ENCODE measurements at regions not wholly inside any gene's neighbourhood (a gene's known extent, or its start where the extent isn't known, plus 50 kb on each side); places are given as distances from the start of the nearest gene placed in this dataset.

DNA sequence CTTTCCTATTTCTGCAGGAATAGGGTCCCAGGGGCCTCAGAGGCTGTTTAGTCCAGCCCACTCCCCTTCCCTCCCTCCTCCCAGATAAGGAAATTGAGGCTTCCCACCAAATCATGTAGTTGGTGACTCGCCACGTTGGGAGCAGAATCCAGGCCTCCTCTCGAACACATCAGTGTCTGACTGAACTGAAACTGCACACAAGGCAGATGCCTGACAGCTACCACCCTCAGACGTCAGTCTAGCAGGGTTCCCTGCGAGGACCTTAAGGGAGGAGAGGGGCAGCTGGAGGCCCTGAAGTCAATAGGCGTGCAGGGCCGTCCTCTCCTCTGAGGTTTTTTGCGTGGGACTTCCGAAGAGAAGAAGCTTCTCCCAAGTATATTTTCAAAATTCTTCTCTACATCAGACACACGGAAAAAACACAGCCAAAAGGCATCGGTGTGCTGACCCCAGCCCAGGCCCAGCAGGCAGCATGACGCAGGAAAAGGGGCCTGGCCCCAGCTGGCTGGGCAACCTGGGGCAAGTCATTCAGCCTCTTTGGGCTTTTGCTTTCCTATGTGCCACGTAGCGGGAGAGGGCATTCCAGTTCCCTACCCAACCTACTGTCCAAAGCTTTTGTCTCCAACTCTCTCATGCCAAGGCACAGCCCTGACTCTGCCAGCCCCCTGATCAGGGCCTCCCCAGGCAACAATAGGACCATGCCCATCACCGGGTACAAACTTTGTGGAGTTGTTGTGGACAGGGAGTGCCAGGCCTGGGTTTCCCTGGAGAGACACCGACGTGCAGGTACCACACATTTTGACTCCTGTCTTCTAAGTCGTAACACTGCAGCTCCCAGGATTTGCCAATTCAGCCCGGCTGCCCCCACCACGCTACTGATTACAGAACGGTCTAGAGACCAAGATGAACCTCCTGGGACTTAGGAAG is 283.1 kb downstream of the XXYLT1 start:
- no peak for DNase-seq (ENCODE audit: low read depth in 1 of 2, low spot score in 1 of 2)

DNA sequence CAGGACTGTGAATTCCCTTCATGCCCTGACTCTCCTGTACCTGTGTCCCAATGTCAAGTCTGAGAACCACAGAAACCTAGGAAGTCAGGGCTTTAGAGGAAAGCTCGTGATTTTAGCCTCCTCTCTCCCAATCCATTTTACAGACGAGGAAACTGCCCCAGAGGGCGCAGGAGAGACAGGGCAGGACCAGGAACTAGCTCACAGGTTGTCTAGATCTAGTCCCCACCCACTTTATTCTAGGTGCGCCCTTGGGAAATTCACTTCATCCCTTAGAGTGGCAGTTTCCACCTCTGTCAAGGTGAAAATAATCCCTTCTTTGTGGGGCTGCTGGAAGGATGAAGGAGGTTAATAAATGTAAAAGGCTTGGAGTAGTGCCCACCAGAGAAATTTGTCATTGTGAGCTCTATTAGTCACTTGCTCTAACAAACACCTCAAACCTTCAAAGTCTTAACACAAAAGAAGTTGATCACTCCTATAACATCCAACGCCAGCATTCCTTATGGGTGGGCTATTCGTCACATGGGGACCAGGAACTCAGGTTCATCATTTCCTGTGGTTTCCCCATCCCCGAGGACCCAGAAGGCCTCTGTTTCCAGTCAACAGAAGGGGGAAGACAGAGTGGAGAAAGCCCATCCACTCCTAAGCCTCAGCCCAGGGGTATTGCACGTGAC is 282.3 kb downstream of the XXYLT1 start:
- no peak for DNase-seq (ENCODE audit: low read depth in 1 of 2, low spot score in 1 of 2)

DNA sequence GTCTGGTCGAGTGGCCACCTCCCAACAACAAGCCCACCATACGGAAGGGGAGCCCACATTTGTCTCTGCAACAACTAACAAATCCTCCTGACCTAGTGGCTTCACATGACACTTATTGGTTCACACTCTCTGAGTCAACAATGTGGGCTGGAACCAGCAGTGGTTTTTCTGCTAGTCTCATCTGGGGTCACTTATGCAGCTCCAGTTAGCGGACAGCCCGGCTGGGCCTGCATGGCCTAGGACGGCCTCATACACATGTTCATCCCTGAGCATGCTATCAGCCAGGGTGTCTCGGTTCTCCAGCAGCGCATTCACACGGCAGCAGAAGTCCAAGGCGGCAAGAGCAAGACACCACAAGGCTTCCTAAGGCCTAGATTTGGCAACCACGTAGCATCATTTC is 281.7 kb downstream of the XXYLT1 start:
- DNase-seq (ENCODE audit: low read depth in 1 of 2, low spot score in 1 of 2): no peak

DNA sequence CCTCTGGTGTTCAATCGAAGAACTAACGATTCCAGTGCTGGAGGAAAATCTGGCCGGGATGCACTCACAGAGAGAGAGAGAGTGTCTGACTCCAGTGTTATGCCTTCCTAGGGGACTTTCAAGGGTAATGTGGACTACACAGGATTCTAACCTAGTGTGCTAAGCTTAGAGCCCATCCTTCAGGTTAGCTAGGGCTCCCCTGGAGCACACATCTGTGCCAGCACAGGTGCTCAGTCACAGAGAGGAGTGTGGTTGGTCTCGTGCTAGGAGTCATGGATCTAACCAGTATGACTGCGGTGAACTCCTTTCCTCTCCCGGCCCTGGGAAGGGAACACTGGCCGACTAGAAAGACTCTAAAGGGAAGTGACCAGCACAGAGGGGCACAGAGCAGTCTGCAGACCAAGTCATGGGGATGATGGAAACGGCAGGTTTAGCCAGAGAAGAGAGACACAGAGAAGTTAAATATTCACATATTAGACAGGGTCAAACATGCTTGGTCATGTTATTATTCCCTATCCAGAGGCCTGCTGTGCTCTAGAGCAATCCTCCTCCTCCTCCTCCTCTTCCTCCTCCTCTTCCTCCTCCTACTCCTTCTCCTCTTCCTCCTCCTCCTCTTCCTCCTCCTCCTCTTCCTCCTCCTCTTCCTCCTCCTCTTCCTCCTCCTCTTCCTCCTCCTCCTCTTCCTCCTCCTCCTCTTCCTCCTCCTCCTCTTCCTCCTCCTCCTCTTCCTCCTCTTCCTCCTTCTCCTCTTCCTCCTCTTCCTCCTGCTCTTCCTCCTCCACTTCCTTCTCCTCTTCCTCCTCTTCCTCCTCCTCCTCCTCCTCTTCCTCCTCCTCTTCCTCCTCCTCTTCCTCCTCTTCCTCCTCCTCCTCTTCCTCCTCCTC is 280.3 kb downstream of the XXYLT1 start:
- DNase-seq (ENCODE audit: low read depth in 1 of 2, low spot score in 1 of 2): no peak

DNA sequence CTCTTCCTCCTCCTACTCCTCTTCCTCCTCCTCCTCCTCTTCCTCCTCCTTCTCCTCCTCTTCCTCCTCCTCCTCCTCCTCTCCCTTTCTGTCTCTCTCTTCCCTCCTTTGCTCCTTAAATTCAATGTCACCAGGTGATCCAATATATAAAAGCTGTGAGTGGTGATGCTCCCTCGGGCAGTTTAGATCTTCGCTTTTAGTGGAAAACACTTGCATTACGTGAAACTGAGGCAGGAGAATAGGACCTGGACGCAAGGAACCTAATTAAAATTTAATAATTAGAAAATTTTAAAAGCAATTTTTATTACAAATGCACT is 279.7 kb downstream of the XXYLT1 start:
- no peak for DNase-seq (ENCODE audit: low read depth in 1 of 2, low spot score in 1 of 2)

DNA sequence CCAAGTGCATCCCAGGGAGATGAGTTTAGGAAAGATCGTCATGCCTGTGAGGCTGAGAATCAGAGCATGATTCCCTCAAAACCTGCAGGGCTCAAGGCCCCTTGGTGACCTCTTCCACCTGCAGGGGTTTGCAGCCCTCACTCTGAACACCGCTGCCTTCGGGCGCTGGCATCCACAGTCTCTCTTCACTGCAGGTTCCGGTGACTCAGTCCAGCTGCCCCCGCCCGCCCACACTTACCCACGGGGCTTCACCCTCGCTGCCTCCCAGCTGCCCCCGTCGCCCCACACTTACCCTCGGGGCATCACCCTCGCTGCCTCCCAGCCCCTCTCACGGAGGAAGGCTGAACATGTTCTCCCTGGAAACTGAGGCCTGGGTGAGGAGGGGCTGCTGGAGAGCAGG is 277.1 kb downstream of the XXYLT1 start:
- DNase-seq (ENCODE audit: low read depth in 1 of 2, low spot score in 1 of 2): no peak

DNA sequence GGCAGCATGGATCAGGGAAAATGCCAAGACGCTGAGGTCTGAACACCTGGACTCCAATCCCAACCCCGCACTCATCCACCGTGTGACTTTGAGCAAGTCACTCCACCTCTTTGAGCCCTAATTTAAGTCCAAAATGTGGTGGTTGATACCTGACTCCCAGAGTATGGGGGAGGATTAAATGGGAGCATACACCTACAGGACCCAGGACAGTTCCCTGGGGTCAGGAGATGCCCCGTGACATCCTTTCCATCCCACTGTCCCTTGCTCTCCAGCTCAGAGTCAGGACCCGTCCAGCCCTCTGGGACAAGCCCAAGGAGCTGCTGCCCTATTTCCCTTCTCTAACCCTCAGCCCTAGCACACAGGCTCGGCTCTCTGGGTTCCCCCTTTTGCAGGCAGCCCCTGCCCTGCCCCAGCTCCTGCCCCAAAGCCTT is 276.4 kb downstream of the XXYLT1 start:
- no peak for DNase-seq (ENCODE audit: low read depth in 1 of 2, low spot score in 1 of 2)

DNA sequence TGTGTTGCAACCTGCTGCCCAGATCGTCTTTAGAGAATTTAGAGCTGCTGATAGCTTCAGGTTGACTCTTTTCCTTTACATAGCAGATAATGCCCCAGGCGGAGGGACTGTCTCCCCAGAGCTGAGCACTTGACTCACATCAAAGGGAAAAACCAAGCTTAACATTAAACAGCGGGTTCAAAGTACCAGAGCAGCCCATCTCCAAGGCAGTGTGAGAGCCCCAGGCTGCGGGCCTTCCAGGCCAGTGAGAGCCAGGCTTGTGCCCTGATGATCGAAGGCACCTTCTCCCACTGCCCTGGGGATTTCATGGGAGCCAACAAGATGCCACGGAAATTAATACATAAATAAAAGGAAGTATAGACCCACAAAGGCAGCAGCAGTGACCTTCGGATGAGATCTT is 275.6 kb downstream of the XXYLT1 start:
- DNase-seq (ENCODE audit: low read depth in 1 of 2, low spot score in 1 of 2): no peak

DNA sequence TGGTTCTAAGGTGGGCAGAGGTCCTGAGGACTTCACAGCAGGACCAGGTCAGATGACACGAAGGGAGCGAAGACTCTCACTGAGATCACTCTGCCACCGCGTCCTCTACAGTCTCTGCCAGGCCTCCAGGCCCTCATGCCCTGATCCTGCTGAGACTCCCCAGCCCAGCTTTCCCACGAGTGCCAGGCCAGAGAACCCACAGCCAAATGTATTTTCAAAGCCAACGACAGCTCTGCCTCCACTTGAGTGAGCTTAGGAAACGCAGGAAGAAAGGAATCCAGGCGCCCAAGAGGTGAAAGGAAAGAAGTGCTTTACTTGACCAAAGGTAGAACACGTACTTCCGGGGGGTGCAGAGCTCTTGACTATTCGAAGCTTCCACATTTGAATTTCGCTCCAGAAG is 275.0 kb downstream of the XXYLT1 start:
- DNase-seq (ENCODE audit: low read depth in 1 of 2, low spot score in 1 of 2): no peak

DNA sequence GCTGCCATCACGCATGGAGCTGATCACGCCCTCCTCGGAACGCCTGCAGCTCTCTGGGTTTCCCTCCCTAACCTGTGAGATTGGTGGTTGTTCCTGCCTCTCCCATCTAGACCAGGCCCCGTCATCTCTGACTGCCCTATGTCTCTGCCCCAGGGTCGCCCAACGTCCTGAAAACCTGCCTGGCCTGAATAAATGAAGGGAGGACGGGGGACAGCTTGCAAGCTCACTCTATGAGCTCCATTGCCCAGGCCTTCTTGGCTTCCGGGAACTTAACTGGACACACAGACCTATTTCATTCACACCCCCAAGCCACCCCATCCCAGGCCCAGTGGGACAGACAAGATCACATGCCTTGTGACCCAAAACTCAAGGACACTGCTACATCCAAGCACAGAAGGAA is 274.2 kb downstream of the XXYLT1 start:
- DNase-seq (ENCODE audit: low read depth in 1 of 2, low spot score in 1 of 2): no peak

DNA sequence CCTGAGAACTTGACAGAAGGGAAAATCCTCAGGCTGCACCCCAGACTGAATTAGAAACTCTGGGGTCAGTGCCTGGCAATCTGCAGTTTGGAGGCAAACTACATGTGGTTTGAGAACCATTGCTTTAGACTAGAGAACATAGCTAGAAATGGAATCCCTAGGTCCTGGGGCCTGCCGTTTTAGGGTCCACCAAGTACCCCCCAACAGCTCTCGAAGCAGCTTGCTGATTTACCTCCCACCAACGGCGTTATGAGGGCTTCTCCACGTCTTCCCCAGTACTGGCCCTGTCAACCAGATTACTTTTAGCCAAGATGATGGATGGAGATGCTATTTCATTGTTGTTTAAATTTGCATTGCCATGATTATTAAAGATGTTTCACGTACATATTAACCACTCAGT is 272.5 kb downstream of the XXYLT1 start:
- DNase-seq (ENCODE audit: low read depth in 1 of 2, low spot score in 1 of 2): no peak

DNA sequence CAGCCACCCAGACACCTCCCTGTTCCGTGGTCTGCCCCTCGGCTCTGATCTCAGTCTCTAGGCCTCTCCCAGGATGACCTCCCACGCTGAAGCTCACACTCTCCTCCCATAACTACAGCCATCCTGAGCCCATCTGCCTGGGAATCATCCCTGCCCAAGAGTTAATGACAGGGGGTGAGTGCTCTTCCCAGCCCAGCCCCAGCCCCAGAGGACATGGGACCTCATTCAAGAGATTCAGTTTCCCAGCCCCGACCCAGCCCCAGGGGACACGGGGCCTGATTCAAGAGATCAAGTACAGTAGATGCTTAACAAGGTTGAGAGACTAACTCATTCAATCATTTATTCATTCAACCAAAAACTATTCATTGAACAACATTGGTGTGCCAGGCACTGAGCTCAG is 272.0 kb downstream of the XXYLT1 start:
- DNase-seq (ENCODE audit: low read depth in 1 of 2, low spot score in 1 of 2): no peak

DNA sequence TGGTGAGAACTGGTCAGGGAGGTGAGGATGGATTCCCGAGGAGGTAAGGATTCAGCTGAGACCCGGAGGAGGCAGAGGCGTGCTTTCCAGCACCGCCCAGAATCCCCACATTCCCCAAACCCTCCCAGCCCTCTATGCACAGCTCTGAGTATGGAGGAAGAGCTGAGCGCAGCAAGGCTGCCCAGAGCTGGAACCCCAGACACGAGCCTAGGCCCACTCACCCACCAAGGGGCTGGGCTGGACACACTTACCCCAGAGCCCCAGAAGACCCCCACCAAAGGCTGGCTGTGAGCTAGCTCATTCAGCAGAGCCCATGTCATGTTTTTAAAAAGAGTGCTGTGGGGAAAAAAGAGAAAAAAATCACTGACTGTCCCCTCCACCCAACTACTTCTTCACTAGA is 271.5 kb downstream of the XXYLT1 start:
- DNase-seq (ENCODE audit: low read depth in 1 of 2, low spot score in 1 of 2): no peak

DNA sequence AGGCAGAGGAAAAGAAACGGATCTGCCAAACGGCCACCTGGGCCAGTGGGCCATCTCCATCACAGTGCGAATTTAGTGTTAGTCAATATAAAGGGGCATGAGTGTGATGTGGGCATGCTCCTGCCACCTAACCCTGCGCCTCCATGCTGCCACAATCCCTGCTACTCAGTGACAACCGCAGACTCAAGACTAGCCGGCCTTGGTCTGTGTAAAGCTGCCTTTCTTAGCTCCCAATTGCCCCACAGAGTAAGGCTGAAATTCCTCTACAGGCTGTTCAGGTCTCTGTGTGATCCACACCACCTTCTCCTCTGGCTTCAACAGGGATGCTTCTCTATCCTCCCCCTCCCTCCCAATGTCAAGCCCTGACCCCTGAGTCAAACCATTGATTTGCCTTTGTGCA is 269.7 kb downstream of the XXYLT1 start:
- no peak for DNase-seq (ENCODE audit: low read depth in 1 of 2, low spot score in 1 of 2)

DNA sequence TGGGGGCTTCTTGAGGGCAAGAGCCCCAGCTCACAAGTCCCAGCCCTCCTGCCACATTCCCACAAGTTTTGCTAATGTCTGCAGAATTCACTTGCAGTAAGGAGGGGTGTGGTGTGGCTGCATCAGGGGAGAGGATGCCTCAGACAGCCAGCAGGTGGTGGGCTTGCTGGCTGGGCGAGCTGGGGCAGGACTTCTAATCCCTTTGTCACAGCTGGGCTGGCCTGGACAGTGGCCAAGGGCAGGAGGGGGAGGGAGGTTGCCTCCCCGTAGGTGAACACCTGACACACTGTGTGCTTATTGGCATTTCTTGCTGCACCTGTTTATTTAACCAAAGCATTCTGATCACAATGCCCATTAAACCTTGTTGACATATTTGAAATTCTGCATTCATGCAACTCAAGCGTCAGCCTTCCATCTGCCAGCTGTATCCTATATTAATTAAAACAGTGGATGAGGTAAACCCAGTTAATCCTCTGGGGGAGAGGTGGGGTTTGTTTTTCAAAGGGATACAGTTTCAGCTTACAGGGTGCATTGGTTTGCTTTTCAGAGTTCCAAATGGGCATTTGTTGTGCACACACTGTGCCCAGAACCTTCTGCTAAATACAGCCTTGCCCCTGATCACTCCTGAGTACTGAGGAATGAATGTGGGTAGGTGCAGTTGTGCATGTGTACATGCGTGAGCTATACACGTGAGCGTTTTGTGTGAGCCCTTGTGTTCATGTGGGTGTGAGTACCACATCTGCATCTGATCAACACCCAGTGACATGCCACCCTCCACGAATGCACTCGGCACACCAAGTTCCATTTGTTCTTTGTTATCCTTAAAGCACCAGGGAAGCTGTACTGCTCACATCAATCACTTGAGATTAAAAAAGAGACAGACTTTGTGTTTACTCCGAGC is 268.7 kb downstream of the XXYLT1 start:
- no peak for DNase-seq (ENCODE audit: low read depth in 1 of 2, low spot score in 1 of 2)

DNA sequence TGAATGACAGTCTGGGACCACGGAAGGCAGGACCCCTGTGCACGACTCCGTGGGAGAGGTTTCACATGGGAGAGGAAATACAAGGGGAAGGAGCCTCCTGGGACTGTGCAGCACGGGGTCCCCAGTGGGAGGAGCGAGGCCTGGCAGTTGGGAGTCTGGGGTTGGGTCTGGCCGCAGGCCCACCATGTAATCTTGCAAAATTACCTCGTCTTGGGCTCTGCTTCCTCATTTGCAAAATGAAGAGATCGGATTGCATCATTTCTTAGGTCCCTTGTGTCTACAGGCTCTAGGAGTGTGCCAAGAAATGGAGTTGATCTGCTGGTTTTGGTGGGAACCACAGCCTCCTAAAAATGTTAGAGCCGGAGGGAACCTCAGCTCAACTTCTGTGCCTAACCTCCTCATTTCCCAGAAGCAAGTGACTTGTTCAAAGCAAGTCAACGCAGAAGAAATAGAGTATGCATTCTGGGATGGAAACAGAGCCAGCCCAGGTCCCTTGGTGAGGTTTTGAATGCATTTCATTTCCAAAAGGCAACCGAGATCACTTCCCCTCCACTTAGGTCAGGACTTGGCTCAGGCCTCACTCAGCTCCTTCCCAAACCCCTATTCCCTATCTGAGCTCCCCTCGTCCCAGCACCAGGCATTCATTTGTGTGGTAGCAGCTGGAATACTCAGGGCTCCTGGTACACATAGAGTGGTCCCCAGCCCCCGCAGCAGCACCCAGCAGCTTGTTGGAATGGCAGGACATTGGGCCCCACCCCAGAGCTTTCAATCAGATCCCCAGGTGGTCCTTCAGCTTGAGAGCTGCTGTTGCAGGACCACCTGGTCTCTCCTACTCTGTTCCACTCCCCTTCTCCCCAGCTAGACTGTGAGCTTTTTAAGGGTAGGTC is 267.7 kb downstream of the XXYLT1 start:
- no peak for DNase-seq (ENCODE audit: low read depth in 1 of 2, low spot score in 1 of 2)

DNA sequence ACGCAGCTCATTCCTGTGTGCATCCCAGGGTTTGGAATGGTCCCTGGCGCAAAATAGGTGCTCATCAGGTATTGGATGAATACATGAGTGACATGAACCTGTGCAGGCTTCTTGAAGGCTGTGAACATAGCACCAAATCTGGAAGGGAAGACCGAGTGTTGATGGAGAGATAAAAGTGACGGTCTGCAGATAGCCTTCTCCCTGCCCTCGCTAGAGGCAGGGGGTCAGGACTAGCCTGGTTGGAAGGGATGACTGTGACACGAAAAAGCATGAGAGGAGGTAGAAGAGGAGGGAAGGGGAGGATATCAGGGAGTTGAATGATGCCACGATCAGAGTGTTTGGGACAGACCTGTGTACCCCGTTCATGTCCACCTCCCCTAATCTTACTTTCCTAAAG is 267.1 kb downstream of the XXYLT1 start:
- no peak for DNase-seq (ENCODE audit: low read depth in 1 of 2, low spot score in 1 of 2)

DNA sequence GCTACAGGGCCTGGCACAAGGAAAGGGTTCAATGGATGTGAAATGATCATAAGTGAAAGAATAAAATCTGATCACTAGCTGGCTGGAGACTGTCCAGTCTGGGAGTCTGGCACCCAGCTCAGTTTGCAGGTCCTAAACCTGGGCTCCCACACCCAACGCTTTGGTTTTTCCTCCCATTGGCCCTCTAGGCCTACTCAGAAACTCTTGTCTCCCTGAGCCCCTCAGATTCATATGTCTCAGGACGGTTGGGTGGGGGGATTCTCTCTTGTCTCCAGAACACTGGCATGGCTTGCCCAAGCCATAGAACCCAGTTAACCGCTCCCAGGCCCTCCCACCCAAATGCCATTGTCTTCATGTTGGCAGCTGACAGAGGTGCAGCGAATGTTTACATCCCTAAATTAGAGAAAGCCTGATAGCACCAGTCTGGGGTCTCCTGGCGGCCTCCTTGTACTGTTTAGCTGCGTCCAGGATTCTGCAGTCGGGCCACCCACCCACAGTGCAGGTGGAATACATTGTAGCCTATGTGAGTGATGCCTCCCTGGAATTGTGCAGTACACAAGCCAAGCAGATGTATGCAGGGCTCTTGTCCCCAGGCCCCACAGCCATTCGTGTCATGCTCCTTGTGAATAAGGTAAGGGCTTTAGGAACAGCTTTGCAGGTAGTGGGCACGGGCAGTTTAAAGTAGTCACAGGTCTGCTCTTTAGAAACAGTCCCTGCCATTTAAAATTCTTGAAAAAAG is 266.3 kb downstream of the XXYLT1 start:
- no peak for DNase-seq (ENCODE audit: low read depth in 1 of 2, low spot score in 1 of 2)

DNA sequence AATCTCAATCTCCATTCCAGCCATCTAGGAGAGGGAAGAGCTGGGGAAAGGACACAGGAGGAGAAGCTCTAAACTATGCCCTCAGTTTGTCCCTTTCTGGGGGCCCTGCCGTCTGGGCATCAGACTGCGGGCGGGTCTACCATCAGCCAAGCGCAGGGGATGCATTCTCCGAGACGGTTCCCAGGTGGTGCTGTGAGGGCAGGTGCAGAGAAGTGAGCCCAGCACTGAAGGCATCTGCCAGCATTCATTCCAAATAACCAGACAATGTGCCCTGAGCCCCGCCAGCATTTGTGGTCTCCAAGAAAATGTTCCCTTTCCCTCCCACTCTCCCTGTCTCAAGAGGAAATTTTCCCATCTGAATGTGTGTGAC is 265.7 kb downstream of the XXYLT1 start:
- no peak for DNase-seq (ENCODE audit: low read depth in 1 of 2, low spot score in 1 of 2)
